Colonic mucosa (tissue), 4 donors: ENCODE measurements at regions not wholly inside any gene's neighbourhood (a gene's known extent, or its start where the extent isn't known, plus 50 kb on each side); places are given as distances from the start of the nearest gene placed in this dataset.

Source experiments
- DNase-seq: peaks from one replicate; pipeline ENCODE4 v3.0.0-alpha.2; 2020
- H3K27ac ChIP-seq: fragments of 200-600 bp; one replicate; pipeline ENCODE4 v1.8.0; 2021
- H3K27me3 ChIP-seq: fragments of 200-600 bp; one replicate; pipeline ENCODE4 v1.8.0; 2021
- H3K36me3 ChIP-seq: fragments of 200-600 bp; one replicate; pipeline ENCODE4 v1.8.0; 2021
- H3K4me1 ChIP-seq: fragments of 200-600 bp; one replicate; pipeline ENCODE4 v1.8.0; 2021; ENCODE audit warnings: mild to moderate bottlenecking
- H3K4me3 ChIP-seq: fragments of 200-600 bp; one replicate; pipeline ENCODE4 v1.8.0; 2021
- H3K9ac ChIP-seq, 2 donors: one replicate each; pipeline ENCODE4 v1.7.0; 2013; ENCODE audit warnings: control low read depth in 2 of 2, low read depth in 2 of 2, low read length in 2 of 2
- H3K9me3 ChIP-seq: fragments of 200-600 bp; one replicate; pipeline ENCODE4 v1.8.0; 2021
- intact Hi-C: fragments of 100-400 bp; cut with DNase I; formaldehyde crosslinking; loops from one replicate; pipeline ENCODE4 v1.14.1; 2022
- TF ChIP-seq, protein P1 (sequence below): fragments of 200-600 bp; IDR thresholded peaks from one replicate; pipeline ENCODE4 v1.8.0; 2022; ENCODE audit warnings: antibody characterized with exemption, mild to moderate bottlenecking
- donor health status: healthy.
- donor health status: DM: no; HTN: no; CAD: no.
- donor health status: DM: no; HTN: no; CAD: no.

DNA sequence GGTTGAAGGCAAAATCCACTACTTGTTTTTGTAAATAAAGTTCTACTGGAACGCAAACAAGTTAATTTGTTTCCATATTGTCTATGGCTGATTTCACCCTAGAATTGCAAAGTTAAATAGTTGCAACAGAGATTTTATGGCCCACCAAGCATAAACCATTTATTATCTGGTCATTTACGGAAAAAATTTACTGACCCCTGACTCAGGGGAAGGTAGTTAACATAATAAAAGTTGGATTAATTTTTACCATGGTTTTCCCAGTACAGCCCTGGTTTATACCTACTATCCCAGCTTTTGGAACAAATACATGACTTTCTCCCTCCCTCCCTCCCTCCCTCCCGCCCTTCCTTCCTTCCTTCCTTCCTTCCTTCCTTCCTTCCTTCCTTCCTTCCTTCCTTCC is 588.9 kb upstream of the TMEFF2 start:
- H3K27ac ChIP-seq = no peak overlapping the region
- H3K9me3 ChIP-seq = no peaks in the 10 kb centered on the region
- intact Hi-C loops = no loop called here
- no peaks in the 10 kb centered on the region for H3K4me1 ChIP-seq
- H3K27me3 ChIP-seq = no peaks in the 10 kb centered on the region
- H3K4me3 ChIP-seq = no peak overlapping the region
- no peak for DNase-seq
- no peaks in the 10 kb centered on the region for H3K36me3 ChIP-seq
- TF ChIP-seq, protein P1, sequence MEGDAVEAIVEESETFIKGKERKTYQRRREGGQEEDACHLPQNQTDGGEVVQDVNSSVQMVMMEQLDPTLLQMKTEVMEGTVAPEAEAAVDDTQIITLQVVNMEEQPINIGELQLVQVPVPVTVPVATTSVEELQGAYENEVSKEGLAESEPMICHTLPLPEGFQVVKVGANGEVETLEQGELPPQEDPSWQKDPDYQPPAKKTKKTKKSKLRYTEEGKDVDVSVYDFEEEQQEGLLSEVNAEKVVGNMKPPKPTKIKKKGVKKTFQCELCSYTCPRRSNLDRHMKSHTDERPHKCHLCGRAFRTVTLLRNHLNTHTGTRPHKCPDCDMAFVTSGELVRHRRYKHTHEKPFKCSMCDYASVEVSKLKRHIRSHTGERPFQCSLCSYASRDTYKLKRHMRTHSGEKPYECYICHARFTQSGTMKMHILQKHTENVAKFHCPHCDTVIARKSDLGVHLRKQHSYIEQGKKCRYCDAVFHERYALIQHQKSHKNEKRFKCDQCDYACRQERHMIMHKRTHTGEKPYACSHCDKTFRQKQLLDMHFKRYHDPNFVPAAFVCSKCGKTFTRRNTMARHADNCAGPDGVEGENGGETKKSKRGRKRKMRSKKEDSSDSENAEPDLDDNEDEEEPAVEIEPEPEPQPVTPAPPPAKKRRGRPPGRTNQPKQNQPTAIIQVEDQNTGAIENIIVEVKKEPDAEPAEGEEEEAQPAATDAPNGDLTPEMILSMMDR = no peak
- no peak overlapping the region for H3K9ac ChIP-seq

GRCh38 chr2:192775459-192776262 is 580.9 kb upstream of the TMEFF2 start:
- DNase-seq = no peak
- Histone ChIP-seq H3K27ac (no peak overlapping the region), H3K9ac (no peak overlapping the region), H3K36me3 (no peaks in the 10 kb centered on the region), H3K9me3 (no peaks in the 10 kb centered on the region), H3K4me1 (no peaks in the 10 kb centered on the region), H3K27me3 (no peaks in the 10 kb centered on the region), H3K4me3 (no peak overlapping the region)
- TF ChIP-seq, protein P1 = no peak
- intact Hi-C loops = no loop called here

- Histone ChIP-seq H3K4me3 (no peak overlapping the region), H3K36me3 (no peaks in the 10 kb centered on the region), H3K27ac (no peak overlapping the region), H3K9ac (no peak overlapping the region), H3K4me1 (no peaks in the 10 kb centered on the region), H3K9me3 (no peaks in the 10 kb centered on the region), H3K27me3 (no peaks in the 10 kb centered on the region)
- intact Hi-C loops = no loop called here
- TF ChIP-seq, protein P1 = no peak
- no peak for DNase-seq
Observed at GRCh38 chr2:192775011-192775410, 580.3 kb upstream of the TMEFF2 start.

GRCh38 chr2:192773044-192773443 is 578.3 kb upstream of the TMEFF2 start:
- intact Hi-C loops = no loop called here
- Histone ChIP-seq H3K9ac (no peak overlapping the region), H3K27me3 (no peaks in the 10 kb centered on the region), H3K36me3 (no peaks in the 10 kb centered on the region), H3K4me3 (no peak overlapping the region), H3K27ac (no peak overlapping the region), H3K9me3 (no peaks in the 10 kb centered on the region), H3K4me1 (no peaks in the 10 kb centered on the region)
- TF ChIP-seq, protein P1 = no peak
- DNase-seq = no peak

DNA sequence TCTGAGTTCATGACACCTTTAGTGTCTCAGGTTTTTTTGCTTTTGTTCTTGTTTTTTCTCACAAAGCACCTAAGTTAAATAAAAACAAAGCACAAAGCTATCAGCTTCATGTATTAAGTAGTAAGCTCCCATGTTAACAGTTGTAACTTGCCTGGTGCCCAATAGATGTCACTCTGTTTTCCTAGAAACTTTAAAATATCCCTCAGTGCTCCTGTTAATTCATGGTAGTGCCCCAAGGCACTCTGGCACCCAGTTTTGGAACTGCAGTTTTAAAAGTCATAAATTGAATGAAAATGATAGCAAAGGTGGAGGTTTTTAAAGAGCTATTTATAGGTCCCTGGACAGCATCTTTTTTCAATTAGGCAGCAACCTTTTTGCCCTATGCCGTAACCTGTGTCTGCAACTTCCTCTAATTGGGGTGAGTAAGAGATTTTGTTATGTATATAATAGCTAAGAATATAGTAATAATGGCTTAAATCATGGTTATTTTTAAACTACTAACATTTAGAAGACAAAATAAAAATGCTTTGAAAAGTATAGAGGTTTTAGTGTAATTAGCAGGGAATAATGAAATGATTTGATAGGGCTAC is 555.0 kb upstream of the TMEFF2 start:
- TF ChIP-seq, protein P1 = no peak
- intact Hi-C loops = no loop called here
- H3K36me3 ChIP-seq = no peaks in the 10 kb centered on the region
- no peak overlapping the region for H3K9ac ChIP-seq
- no peak for DNase-seq
- H3K9me3 ChIP-seq = no peaks in the 10 kb centered on the region
- no peak overlapping the region for H3K27ac ChIP-seq
- H3K27me3 ChIP-seq = no peaks in the 10 kb centered on the region
- H3K4me3 ChIP-seq = no peak overlapping the region
- H3K4me1 ChIP-seq = no peaks in the 10 kb centered on the region
